Kasumi-1 (cell line): ENCODE measurements at regions not wholly inside any gene's neighbourhood (a gene's known extent, or its start where the extent isn't known, plus 50 kb on each side); places are given as distances from the start of the nearest gene placed in this dataset.

Experiments used
- DNase-seq, 2 experiments: peaks; one replicate each; lab custom pipeline; 2025; lab: John Stamatoyannopoulos, UW

DNA sequence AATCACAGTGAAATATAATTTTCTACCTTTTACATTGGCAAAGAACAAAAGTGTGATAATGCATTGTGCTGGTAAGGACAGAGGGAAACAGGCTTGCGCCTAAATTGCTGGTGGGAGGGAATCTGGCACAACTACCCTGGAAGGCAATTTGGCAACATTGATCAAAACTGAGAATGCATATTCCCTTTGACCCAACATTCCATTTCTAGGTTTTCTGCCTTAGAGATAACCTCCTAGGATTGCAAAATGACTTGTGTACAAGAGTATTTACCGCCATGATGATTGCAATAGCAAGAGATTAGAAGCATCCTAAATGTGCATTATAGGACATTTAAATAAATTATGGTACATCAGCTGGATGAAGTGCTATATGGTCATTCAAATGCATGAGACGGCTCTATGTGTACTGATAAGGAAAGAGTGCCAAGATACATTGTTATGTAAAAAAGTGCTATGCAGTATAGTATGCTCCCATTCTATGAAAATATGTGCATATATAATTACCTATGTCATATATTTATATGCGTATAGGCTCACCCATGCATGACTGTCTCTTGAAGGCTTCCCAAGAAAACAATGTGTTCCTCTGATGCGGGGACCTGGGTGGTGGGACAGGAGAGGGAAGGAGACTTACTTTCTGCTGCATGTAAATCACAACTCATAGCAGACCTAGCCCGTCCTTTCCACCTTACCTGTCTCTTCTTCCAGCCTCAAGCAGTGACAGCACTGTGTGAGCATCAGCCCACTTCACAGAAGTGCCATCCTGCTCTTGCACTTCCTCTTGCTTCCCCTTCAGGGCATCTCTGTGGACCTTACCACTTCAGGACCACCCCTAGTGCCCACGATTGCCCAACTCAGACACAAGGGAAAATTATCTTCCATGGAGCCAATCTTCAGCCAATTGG lies 249.9 kb upstream of the TLE3 start:
- DNase-seq: no peak

DNA sequence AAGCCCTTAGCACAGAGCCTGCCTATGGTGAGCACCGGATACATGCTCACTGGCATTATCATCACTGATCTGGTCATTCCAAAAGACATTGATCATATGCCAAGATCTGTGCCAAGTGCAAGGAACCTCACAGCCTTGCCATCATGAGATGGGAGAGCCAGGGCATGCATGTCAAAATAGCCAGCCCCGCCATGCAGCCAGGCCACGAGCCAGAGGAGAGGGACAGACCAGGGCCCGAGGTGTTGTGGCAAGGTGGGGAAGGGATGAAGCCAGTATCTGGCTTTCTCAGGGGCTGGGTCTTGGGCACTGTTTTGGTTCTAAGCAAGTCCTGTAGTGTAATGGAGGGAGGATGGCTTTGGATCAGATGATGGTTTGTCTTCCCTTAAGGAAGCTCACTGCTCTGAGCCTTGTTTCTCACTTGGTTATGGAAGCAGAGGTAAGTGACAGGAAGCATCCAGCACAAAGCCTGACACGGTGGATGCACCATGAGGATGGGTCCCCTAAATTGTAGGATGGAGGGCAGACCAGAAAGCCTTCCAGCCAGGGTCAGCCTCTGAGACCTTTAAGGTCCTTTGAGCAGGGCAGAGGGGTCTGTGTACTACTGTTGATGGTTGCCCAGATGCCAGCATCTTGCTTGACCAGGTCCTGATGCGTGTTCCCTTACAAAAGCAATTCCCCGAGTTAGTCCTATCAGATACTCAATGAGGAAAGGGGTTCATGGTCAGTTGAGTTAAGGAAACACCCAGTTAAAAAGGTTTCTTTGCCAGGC lies 247.7 kb upstream of the TLE3 start:
- DNase-seq: no peak

DNA sequence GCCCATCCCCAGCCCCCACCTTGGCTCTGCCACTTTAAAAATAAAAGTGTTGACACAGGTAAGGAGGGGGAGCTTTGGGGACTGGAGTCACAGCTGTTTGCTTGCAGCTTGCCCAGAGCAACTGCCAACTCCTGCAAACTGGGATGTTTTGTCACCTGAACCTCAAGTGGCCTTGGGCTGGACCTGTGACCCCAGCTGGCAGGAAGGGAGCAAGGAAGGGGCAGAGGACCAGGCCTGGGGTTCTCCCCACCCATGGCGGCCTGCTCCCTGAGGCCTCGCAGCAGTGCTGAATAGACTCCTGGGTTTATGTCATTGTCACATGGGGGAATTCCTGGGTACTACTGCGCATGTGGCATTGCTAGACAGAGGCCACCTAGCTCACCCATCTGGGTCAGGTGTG lies 246.9 kb upstream of the TLE3 start:
- no peak for DNase-seq

DNA sequence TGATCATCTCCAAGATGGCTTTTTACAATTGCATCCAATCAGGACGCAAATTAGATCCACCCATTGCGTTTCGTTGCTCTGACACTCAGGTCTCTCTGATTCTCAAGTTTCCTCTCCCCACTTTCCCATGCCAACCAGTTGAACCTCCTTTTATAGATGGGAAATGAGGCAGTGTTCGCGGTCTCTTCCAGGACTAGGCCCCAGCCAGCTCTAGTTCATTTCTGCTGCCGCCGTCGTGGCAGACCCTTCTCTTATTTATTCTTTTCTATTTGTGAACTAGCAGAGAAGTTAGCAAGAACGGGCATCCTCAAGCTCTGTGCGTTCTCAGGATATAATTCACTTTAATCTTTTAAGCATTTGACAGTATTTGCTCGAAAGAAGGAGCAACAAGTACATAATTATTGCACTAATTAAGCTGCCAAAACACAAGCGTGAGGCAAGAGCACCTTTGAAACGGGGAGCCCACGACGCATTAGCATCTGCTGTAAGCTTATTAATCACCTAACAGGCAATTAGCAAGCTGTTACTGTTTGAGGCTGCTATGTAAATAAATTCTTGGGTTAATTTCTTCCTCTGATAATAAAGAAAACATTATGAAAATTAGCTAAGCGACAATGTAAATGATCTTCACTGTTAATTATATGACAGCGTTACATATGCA lies 246.4 kb upstream of the TLE3 start:
- no peak for DNase-seq

DNA sequence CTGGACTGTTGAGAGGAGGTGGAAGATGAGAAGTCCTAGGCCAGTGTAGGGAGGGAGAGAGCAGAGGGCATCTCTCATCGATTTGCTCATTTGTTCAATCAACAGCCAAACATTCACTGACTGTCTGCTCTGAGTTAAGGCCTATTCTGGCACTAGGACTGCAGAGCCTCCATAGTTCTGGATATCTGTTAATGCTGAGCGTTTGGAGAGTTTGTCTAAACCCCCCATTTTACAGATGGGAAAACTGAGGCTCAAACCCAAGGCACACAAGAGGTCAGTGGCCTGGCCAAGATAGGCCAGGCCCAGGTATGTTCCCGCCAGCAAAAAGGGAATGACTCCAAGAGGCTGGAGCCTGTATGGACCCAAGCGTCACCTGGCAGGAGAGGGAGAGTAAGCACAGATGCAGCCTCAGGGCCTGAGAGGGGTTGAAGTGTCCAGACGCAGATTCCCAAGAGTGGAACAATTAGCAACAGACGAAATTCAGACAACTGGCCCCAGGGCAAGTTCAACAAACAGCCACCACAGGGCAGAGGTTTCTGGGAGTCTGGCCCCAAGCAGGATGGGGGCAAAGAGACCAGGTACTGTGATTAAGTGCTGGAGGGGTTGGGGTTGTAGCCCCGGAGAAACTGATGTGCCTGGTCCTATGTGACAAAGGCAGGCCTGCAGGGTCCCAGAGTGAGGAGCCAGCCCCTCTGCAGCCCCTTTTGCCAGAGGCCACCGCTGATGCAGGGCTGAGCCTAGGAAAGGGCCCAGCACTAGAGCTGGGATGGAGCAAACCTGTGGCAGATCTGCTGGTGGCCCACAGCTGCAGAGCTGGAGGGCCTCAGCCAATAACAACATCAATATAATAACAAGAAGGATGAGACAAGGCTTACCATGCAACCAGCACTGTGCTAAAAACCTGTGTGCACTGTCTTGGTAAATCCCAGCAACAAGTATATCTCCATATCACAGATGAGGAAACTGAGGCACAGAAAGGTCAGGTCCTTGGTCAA lies 245.1 kb upstream of the TLE3 start:
- no peak for DNase-seq

DNA sequence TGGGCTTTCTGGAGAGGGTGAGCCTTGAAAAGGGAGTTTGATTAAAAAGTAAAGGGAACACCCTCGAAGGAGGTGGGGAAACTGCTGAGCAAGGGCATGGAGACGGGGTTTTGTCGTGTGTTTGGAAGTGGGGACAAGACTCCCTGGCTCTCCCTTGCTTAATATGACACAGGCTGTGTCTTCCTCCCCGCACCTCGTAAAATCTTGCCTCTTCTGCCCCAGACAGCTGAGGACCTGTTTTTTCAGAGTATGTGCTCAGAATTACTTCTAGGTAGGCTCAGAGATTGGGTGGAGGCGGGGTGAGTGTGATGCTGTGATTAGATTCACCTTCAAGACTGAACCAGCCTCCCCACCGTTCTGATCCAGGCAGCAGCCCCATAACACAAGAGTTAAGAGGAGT lies 244.4 kb upstream of the TLE3 start:
- DNase-seq: no peak

DNA sequence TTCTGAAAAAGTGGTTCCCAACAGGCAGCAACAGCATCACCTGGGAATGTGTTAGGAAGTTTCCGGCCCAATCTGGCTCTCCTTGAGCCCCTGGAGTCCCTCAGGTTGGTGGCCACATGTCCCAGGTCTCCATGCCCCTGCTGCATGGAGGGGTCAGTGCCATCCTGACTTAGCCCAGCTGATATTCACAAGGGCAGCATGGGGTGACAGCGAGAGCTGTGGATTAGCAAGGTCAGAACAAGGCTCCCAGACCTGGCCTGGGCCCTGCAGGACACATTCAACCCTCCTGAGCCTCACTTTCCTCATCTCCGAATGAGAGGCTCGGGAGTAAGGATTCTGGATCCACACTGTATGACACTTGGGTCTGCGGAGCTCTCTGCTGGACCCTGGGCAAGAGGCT lies 243.8 kb upstream of the TLE3 start:
- DNase-seq: no peak

DNA sequence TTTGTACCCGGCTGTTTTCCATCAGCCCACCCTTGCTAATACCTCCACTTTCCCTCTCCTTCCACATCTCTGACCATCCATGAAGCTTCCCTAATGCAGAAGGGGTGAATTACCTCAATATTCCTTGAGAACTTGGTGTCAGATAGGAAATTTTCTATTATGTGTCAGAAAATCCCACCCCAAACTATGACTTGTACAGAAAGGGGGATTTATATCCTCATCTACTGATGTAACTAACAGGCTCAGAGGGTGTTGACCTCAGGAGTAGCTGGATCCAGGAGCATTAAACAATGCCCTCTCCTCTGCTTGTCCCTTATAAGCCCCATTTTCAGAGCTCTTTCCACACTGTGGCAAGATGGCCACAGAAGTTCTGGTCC lies 242.8 kb upstream of the TLE3 start:
- no peak for DNase-seq

DNA sequence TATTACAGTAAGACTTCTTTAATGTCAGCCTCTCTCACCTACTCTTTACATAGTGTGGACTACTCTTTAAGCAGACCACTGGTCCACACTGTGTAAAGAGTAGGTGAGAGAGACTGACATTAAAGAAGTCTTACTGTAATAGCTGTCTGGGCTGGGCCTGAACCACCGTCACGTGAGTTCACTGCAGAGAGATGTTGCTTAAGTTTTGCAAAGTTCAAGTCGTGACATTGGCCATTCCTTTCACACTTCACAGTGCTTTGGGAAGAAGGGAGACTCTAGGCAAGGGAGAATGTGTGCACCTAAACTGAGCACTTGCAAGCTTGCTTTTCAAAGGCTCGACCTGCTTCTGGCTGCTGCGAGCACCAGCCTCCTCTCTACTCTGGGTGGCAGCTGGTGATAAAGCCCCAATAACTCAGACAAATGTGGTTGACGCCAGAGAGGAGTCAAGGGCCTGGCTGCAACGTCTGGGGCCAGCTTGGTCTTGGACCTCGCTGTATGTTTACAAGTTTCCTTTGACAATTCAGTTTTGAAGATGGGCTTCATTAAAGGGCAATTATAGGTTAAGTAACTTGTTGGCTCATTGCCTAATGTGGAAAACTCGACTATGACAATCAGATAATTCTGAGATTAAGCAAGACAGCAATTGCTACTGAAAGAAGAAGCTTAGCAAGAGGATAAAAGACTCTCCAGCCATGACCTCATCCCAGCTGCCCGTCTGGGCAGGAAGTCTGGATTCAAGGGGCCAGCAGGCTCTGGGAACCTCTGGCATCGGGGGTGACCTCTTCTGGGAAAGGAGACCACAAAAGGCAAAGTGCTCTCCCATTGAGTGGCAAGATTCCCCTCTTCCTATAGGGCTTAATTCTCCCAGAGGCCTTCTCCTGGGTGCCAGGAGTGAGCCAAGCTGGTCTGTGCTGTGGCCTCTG lies 242.1 kb upstream of the TLE3 start:
- DNase-seq: no peak

DNA sequence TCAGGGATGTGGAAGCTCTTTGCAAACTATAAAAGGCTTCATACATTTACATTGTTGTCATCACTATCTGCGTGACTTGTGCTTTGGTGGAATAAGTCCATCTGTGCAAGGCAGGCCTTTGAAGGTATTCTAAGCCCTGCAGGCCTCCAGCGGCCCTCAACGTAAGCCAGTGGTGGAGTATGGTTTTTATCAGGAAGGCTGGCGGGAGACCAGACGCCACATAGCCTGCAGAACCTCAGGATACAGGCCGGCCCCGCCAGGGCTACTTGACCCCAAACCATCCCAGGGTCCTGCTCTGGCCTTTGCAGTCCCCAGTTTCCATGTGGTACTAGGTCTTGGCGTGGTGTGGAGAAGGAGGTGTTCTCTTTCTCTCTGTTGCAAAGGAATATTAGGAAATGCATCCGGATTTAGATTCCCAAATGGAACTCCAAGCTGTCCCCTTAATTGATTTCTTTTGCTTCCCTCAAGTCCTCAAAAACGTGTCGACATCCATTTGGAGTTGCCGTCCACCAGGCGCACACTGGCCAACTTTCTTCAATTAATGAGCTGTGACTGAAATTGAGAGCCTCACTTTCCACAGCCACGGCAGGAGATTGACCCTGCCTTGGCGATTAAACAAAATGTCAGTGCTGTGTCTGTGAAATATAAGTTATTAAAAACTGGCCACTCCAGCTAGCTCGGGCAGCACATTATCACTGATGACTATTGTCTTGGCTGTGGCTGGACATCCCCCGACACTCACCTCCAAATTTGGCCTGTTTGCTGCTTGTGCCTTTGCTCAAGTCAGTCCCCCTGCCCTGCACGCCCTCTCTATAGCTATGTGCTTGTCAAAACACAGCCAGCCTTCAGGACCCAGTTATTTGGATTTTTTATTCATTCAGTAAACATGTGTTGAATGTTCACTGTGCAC lies 239.8 kb upstream of the TLE3 start:
- no peak for DNase-seq

DNA sequence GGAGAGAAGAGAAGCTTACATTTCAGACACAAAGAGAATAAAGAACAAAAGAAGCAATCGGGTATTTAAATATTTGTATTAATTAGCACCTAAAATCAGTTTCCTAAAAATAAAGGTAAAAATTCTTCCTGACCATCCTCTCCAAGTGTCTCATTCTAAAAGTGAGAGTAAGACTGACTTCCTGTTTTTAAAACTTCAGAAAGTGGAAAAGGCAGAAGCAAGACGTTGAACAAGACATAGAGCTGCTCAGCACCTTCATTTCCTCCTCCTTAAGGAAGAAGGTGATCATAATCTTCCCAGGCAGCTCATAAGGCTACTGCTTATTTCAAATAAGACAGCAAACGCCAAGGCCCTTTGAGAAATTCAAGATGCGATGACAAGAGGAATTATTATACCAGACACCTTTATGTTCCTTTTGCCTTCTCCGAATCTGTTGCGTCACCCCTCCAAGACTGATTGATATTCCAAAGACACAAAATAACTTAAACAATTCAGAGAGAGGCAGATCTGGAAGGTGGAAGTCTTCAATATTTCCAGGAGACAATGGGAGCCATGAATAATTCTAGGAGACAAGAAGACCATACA lies 238.8 kb upstream of the TLE3 start:
- DNase-seq: no peak

DNA sequence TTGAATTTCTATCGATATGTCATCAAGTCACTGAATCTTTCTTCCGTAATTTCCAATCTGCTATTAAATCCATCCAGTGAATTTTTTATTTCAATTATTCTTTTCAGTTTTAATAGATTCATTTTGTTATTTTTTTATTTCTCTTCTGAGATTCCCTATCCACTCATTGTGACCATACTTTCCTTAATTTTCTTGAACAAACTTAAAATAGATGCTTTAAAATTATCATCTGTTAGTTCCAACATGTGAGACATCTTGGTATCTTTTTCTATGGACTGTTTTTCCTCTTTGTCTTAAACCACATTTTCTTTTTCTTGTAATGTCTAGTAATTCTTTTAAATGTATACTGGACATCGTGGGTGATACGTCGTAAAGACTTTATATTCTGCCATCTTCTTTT lies 236.6 kb upstream of the TLE3 start:
- DNase-seq: no peak

DNA sequence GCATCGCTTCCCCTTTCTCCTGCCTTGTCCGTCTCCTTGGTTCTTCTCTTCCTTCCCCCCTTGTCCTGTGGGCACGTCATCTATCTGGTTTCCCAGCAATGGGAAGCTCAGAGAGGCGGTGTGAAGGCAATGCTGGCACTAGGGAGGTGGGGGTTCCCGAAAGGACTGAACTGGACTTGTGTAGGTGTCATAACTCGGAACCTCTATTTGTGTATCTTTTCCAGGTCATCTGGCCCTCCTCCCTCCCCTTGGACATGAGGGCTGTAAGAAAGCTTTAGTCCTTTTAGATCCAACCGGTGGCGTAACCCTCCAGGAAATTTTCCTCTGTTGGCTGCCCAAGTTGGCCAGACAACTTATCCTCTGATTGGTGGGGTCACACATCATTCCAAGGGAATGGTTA lies 231.5 kb upstream of the TLE3 start:
- DNase-seq: no peak

DNA sequence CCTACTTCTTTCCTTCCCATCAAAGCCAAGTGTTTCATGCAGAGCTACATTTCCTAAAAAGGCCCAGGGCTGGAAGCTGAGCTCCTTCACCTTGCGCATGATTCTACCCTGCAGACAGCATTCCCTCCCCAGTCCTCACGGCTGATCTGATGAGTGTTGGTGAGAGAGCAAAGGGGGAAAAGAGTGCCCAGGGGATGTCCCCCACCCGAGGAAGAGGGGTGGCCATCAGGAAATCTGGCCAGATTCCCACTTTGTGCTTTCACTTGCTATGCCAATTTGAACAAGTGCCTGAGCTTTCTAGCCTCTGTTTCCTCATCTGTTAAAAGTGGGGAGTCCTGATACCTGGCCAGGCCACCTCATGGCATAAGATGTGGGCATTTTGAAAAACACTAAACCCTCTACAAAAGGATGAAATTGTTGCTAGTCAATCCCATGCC lies 231.0 kb upstream of the TLE3 start:
- DNase-seq: no peak

DNA sequence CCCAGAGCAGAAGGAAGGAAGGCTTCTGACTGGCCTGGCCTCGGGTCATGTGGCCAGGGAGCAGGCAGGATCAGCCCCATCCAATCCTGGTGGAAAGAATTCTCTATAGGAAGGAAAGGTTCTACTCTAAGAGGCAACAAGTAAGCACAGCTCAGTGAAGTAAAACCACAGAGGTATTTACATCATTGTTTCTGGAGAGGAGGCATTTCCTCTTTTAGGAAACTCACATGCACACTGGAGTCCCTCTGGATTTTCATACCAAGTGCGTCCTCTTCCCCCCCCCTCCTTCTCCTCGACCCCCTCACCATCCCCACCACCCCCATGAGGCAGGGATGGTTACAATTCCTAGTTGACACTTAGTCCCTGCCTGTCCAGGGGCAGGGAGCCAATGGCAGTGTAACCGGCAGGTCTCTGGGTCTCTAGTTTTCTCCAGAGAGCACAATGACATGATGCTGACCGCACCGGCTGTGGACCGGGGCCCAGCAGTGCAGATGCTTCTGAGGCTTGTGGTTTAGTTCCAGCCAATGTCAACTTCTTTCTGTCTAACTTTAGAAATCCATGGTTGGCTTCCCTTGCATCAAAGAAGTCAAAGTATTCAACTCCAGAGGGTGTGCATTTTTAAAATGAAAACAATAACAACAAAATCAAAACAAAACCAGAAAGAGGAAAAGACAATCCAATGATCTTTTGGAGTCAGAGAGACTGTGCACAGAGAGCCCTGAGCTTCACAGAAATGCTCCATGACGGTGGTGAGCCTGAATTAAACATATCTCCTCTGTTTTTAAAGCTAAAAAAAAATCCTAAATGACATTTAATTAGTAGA lies 230.3 kb upstream of the TLE3 start:
- DNase-seq: peak; percentile 28 to 30

DNA sequence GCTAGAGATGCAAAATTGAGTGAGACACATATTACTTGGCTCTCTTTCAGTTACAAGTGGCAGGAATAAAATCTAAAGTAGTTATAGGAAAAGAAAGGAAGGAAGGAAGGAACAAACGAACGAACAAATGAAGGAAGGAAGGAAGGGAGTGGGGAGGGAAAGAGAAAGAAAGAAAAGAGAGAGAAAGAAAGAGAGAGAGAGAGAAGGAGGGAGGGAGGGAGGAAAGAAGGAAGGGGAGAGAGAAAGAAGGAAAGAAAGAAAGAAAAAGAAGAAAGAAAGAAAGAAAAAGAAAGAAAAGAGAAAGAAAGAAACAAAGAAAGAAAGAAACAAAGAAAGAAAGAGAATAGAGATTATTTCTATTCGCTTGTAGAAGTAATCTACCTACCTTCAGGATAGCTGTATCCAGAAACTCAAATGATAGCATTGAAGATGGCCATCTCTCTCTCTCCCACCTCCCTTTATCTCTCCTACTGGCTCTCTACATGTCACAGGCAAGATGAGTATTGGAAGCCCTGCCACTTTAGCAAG lies 229.7 kb upstream of the TLE3 start:
- no peak for DNase-seq

DNA sequence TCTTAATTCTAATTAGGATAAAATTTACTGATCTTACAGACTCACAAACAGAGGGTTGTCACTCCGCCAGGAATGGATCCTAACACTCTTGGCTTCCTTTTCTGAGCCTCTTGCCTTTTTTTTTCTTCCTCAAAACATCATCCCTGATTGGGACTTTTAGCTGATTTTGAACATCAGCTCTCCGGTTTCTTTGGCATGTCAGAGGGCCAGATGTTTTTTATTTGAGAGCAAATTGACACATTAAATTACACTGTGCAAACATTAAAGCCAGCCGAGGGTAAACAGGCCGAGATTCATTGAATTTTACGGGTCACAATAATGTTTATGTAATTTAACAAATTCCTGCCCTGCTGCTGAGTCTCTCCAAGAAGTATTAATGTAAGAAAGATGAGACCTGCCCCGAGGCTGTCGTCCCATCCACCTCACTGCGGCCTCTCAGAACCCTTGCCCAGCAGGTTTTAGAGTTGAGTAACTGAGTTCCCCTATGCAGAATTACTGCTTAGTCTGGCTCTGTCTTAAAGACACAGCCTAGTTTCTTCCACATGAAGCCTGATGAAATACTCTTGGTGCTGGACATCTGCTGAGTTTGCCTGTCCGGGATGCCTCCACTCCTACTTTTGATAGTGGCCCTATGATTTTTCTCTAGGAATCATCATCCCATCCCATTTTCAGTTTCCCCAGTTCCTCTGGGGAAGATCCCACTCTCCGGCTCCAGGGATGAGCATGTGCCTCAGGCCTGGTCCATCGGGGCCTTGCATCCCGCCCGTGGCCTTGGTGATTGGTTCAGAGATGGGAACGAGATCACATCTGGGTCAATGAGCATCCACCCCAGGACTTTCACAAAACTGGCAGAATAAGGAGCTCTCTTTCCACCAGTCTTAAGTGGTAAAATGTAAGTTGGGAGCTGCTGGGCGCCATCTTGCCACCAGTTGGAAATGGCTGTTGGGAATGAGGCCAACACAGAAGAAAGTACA lies 226.6 kb upstream of the TLE3 start:
- DNase-seq: no peak
